SK-N-SH (cell line): ENCODE measurements at regions not wholly inside any gene's neighbourhood (a gene's known extent, or its start where the extent isn't known, plus 50 kb on each side); places are given as distances from the start of the nearest gene placed in this dataset.

Experiments used
- CTCF ChIP-seq: fragments of 200-600 bp; sonication (generic); IDR thresholded peaks from 2 replicates; pipeline ENCODE4 v1.6.1; 2017; ENCODE audit warnings: antibody characterized with exemption, mild to moderate bottlenecking, moderate library complexity
- GATA2 ChIP-seq: sonication (generic); formaldehyde crosslinking; IDR thresholded peaks from 2 replicates; pipeline ENCODE4 v1.5.0; 2020; ENCODE audit warnings: mild to moderate bottlenecking, missing genetic modification reagents
- MXI1 ChIP-seq: IDR thresholded peaks from 2 replicates; pipeline ENCODE4 v1.6.1; 2012; ENCODE audit warnings: mild to moderate bottlenecking, low read depth, low read length, improper control_type of control experiment
- POLR2AphosphoS5 ChIP-seq: IDR thresholded peaks from 2 replicates; pipeline ENCODE4 v1.6.1; 2012; ENCODE audit warnings: low read depth, low read length
- ZBTB33 ChIP-seq: IDR thresholded peaks from 2 replicates; pipeline ENCODE4 v1.4.0; 2012; ENCODE audit warnings: low read depth, borderline replicate concordance

- TF ChIP-seq CTCF (peak; percentile 32; the same call in 1 of the 2 replicates), ZBTB33 (no peak), POLR2AphosphoS5 (no peak), MXI1 (no peak), GATA2 (CRISPR knock-in tag) (no peak)
These were observed 1432.2 kb upstream of the ACVR2A start for GRCh38 chr2:146412625-146413024.
